ENCODE measurements at regions not wholly inside any gene's neighbourhood (a gene's known extent, or its start where the extent isn't known, plus 50 kb on each side); places are given as distances from the start of the nearest gene placed in this dataset. TPM values are rescaled to one million over a fixed set of nuclear protein-coding genes. Genes with fewer than 3 reads are reported as not detected.

DNA sequence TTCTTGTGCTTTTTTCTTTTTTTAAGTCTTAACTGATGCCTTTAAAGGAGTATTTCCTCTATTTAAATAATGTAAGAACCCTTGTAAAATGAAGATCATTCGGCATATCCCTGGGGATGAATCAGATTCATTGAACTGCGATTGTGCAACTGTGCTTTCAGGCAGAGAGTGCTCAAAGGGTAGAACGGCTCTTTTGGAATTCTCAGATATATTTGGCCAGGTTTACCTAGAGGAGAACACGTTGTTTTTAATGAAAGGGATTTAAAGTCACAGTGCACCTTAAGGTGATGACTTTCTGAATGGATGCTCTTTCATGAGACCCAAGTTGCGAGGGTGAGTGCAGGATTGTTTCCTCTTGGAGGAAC, 51.6 kb upstream of the ELOVL6 start:
- Histone ChIP-seq H3K36me3 (ENCODE audit: insufficient read depth, low read length) (no peaks in the 10 kb centered on the region), H3K79me2 (ENCODE audit: insufficient read depth, low read depth, low read length) (no peaks in the 10 kb centered on the region), H3K4me1 (ENCODE audit: insufficient read depth, low read length, poor library complexity, severe bottlenecking) (no peaks in the 10 kb centered on the region), H3K4me2 (ENCODE audit: low read length) (no peak overlapping the region), H3K9me3 (ENCODE audit: low read length) (no peaks in the 10 kb centered on the region), H3K27ac (ENCODE audit: low read depth, low read length, poor library complexity, severe bottlenecking) (no peak overlapping the region), H3K4me3 (ENCODE audit: low read depth, low read length, poor library complexity, severe bottlenecking) (no peak overlapping the region), H4K20me1 (ENCODE audit: insufficient read depth, low read length) (no peaks in the 10 kb centered on the region), H2AFZ (ENCODE audit: low read length) (no peak overlapping the region), H3K9me2 (ENCODE audit: insufficient read depth, low read length) (no peaks in the 10 kb centered on the region)
- BruUV-seq (replicated peaks) = no TSS peak
- TF ChIP-seq, protein P1, sequence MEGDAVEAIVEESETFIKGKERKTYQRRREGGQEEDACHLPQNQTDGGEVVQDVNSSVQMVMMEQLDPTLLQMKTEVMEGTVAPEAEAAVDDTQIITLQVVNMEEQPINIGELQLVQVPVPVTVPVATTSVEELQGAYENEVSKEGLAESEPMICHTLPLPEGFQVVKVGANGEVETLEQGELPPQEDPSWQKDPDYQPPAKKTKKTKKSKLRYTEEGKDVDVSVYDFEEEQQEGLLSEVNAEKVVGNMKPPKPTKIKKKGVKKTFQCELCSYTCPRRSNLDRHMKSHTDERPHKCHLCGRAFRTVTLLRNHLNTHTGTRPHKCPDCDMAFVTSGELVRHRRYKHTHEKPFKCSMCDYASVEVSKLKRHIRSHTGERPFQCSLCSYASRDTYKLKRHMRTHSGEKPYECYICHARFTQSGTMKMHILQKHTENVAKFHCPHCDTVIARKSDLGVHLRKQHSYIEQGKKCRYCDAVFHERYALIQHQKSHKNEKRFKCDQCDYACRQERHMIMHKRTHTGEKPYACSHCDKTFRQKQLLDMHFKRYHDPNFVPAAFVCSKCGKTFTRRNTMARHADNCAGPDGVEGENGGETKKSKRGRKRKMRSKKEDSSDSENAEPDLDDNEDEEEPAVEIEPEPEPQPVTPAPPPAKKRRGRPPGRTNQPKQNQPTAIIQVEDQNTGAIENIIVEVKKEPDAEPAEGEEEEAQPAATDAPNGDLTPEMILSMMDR (conservative IDR thresholded peaks at IDR 0.05; ENCODE audit: low read length) = no peak
- TF ChIP-seq EZH2phosphoT487 (IDR thresholded peaks at IDR 0.05; ENCODE audit: borderline replicate concordance, low read depth, low read length) = no peak
- POLR2A ChIA-PET = no interaction called here
- no peak for DNase-seq (ENCODE audit: low spot score)
- CTCF ChIA-PET (ENCODE audit: unreplicated experiment) = no interaction called here
- intact Hi-C loops (cut with micrococcal nuclease; ENCODE audit: unreplicated experiment) = no loop called here

DNA sequence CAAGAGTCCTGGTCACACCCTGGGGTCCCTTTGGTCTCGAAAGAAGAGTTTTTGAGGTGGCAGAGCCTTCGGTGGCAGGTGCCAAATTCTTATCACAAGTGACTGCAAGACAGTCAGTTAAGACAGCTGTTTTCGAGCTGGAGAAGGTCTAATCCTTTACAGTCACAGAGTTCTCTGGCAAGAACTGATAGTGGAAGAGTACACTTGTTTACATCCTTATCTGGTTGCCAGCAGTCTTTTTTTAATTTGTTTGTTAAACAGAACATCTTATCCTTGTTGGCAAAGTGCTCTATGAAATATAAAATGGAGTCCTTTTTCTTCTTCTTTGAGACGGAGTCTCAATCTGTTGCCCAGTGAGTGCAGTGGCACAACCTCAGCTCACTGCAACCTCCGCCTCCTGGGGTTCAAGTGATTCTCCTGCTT, 50.4 kb upstream of the ELOVL6 start:
- BruUV-seq (replicated peaks) = no TSS peak
- Histone ChIP-seq H3K9me3 (ENCODE audit: low read length) (no peaks in the 10 kb centered on the region), H3K27ac (ENCODE audit: low read depth, low read length, poor library complexity, severe bottlenecking) (no peak overlapping the region), H3K36me3 (ENCODE audit: insufficient read depth, low read length) (no peaks in the 10 kb centered on the region), H3K79me2 (ENCODE audit: insufficient read depth, low read depth, low read length) (no peaks in the 10 kb centered on the region), H3K9me2 (ENCODE audit: insufficient read depth, low read length) (no peaks in the 10 kb centered on the region), H3K4me3 (ENCODE audit: low read depth, low read length, poor library complexity, severe bottlenecking) (no peak overlapping the region), H4K20me1 (ENCODE audit: insufficient read depth, low read length) (no peaks in the 10 kb centered on the region), H2AFZ (ENCODE audit: low read length) (no peak overlapping the region), H3K4me2 (ENCODE audit: low read length) (no peak overlapping the region), H3K4me1 (ENCODE audit: insufficient read depth, low read length, poor library complexity, severe bottlenecking) (no peaks in the 10 kb centered on the region)
- ChIA-PET CTCF (ENCODE audit: unreplicated experiment) (no interaction called here), POLR2A (no interaction called here)
- intact Hi-C loops (cut with micrococcal nuclease; ENCODE audit: unreplicated experiment) = no loop called here
- no peak for DNase-seq (ENCODE audit: low spot score)
- no peak for TF ChIP-seq EZH2phosphoT487 (IDR thresholded peaks at IDR 0.05; ENCODE audit: borderline replicate concordance, low read depth, low read length)
- TF ChIP-seq, protein P1 (conservative IDR thresholded peaks at IDR 0.05; ENCODE audit: low read length) = no peak

Small RNA genes lying in the stretch of these regions (small RNA-seq; reads per million reads assigned to genes)
- gene AC108145.1 = not detected
- gene HSBP1P2 = not detected
- gene RNU6-205P = not detected

Measured in OCI-LY7 (cell line).